A673 (cell line): ENCODE measurements at regions not wholly inside any gene's neighbourhood (a gene's known extent, or its start where the extent isn't known, plus 50 kb on each side); places are given as distances from the start of the nearest gene placed in this dataset.
"Not testable (repeated sequence)": the region's sequence is repeated elsewhere in the genome, so short reads cannot be mapped to it uniquely, and the experiment has no call there.

ENCODE experiments used
- CTCF ChIP-seq: fragments of 300-800, 200-600 bp; sonication (generic); conservative IDR thresholded peaks from 2 replicates; pipeline ENCODE4 v1.5.1; 2017; ENCODE audit warnings: low read depth, mild to moderate bottlenecking, antibody characterized with exemption, low read length, moderate library complexity, mixed read lengths
- EZH2 ChIP-seq: fragments of 200-600 bp; sonication (generic); IDR thresholded peaks from 2 replicates; pipeline ENCODE4 v1.6.1; 2017; ENCODE audit warnings: borderline replicate concordance, low read depth, mild to moderate bottlenecking, mixed read lengths, antibody characterized with exemption, low read length; ENCODE audit not compliant: poor library complexity, severe bottlenecking

DNA sequence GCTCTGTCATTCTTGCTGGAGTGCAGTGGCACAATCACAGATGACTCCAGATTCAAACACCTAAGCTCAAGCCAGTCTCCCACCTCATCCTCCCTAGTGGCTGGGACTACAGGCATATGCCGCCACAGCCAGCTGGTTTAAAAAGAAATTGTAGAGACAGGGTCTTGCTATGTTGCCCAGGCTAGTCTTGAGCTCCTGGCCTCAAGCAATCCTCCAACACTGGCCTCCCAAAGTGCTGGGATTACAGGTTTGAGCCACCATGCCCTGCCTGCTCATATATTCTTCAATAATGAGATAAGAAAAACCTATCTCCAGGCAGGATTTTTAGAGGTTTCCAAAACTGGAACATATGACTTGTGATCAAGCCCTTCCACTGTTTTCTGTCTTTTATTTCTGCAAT lies 321.4 kb downstream of the CACNA1B start:
- TF ChIP-seq CTCF, EZH2: not testable (repeated sequence)
